Adrenal gland (tissue), 5 donors: ENCODE measurements at regions not wholly inside any gene's neighbourhood (a gene's known extent, or its start where the extent isn't known, plus 50 kb on each side); places are given as distances from the start of the nearest gene placed in this dataset.

Experiments
- CTCF ChIP-seq, 6 experiments: fragments of 450-650 bp in 4 of 6; fragments of 200-600 bp in 2 of 6; sonication (generic) in 1 of 6; IDR thresholded peaks; 1 replicate in 5 of 6; 2 replicates in 1 of 6; pipeline versions ENCODE4 v1.5.1 to v1.8.0; 2016 to 2021; ENCODE audit warnings: antibody characterized with exemption in 6 of 6, mild to moderate bottlenecking in 2 of 6, moderate library complexity in 1 of 6
- POLR2A ChIP-seq, 2 donors: fragments of 450-650 bp; IDR thresholded peaks; one replicate each; pipeline ENCODE4 v1.6.1; 2017; ENCODE audit warnings: antibody characterized with exemption in 2 of 2, mild to moderate bottlenecking in 2 of 2, moderate library complexity in 1 of 2
- donor health status: DM: no; HTN: no; CAD: no.

GRCh38 chr12:46506961-46507360 lies 134.4 kb upstream of the SLC38A2 start:
- TF ChIP-seq CTCF (IDR thresholded peaks at IDR 0.05) (no peak), POLR2A (IDR thresholded peaks at IDR 0.05) (no peak)
